NCI-H2107 treated with DMSO at 0.1 percent for 48 hours (cell line): ENCODE measurements at regions not wholly inside any gene's neighbourhood (a gene's known extent, or its start where the extent isn't known, plus 50 kb on each side); places are given as distances from the start of the nearest gene placed in this dataset.
"Not testable (repeated sequence)": the region's sequence is repeated elsewhere in the genome, so short reads cannot be mapped to it uniquely, and the experiment has no call there.

Experiments
- DNase-seq: peaks from one replicate; lab custom pipeline; 2025; ENCODE audit not compliant: unreplicated experiment; lab: John Stamatoyannopoulos, UW

- DNase-seq, result no peak
Measured at GRCh38 chr2:234569776-234570430, 73.0 kb upstream of the ARL4C start.

- DNase-seq, result no peak
Measured at GRCh38 chr2:234566622-234567021, 69.7 kb upstream of the ARL4C start.

- DNase-seq, result no peak
Measured at GRCh38 chr2:234565842-234566619, 69.2 kb upstream of the ARL4C start.

GRCh38 chr2:234565201-234565600 is 68.3 kb upstream of the ARL4C start:
- no peak for DNase-seq

GRCh38 chr2:234564699-234565098 is 67.8 kb upstream of the ARL4C start:
- peak; percentile 96 for DNase-seq

- DNase-seq, result no peak
Measured at GRCh38 chr2:234559609-234560008, 62.7 kb upstream of the ARL4C start.

GRCh38 chr2:234558642-234559041 is 61.8 kb upstream of the ARL4C start:
- no peak for DNase-seq

- no peak for DNase-seq
Measured at GRCh38 chr2:234556848-234557573, 60.1 kb upstream of the ARL4C start.

- no peak for DNase-seq
Measured at GRCh38 chr2:234555616-234556249, 58.9 kb upstream of the ARL4C start.

GRCh38 chr2:234555161-234555560 is 58.3 kb upstream of the ARL4C start:
- no peak for DNase-seq

GRCh38 chr2:234553223-234553622 is 56.3 kb upstream of the ARL4C start:
- not testable (repeated sequence) for DNase-seq

- DNase-seq, result peak; percentile 82
Measured at GRCh38 chr2:234550511-234551107, 53.7 kb upstream of the ARL4C start.

GRCh38 chr2:234550056-234550455 is 53.2 kb upstream of the ARL4C start:
- DNase-seq, result no peak

GRCh38 chr2:234548695-234549420 is 52.0 kb upstream of the ARL4C start:
- DNase-seq, result no peak

GRCh38 chr2:234546770-234547169 is 49.9 kb upstream of the ARL4C start:
- no peak for DNase-seq
